Gastroesophageal sphincter (tissue), 3 donors: ENCODE measurements at regions not wholly inside any gene's neighbourhood (a gene's known extent, or its start where the extent isn't known, plus 50 kb on each side); places are given as distances from the start of the nearest gene placed in this dataset.
"Not testable (repeated sequence)": the region's sequence is repeated elsewhere in the genome, so short reads cannot be mapped to it uniquely, and the experiment has no call there.

ENCODE experiments used
- CTCF ChIP-seq, 4 experiments: fragments of 200-600 bp in 2 of 4; fragments of 450-650 bp in 2 of 4; sonication (generic) in 1 of 4; IDR thresholded peaks; one replicate each; pipeline ENCODE4 v1.5.1; 2017 to 2019; ENCODE audit warnings: antibody characterized with exemption in 4 of 4, mild to moderate bottlenecking in 2 of 4, moderate library complexity in 2 of 4
- POLR2A ChIP-seq, 2 donors: fragments of 450-650 bp; IDR thresholded peaks; one replicate each; pipeline ENCODE4 v1.6.1; 2017; ENCODE audit warnings: antibody characterized with exemption in 2 of 2, mild to moderate bottlenecking in 2 of 2, moderate library complexity in 1 of 2
- POLR2AphosphoS5 ChIP-seq: sonication (generic); formaldehyde crosslinking; IDR thresholded peaks from one replicate; pipeline ENCODE4 v1.6.1; 2017; ENCODE audit warnings: antibody characterized with exemption

DNA sequence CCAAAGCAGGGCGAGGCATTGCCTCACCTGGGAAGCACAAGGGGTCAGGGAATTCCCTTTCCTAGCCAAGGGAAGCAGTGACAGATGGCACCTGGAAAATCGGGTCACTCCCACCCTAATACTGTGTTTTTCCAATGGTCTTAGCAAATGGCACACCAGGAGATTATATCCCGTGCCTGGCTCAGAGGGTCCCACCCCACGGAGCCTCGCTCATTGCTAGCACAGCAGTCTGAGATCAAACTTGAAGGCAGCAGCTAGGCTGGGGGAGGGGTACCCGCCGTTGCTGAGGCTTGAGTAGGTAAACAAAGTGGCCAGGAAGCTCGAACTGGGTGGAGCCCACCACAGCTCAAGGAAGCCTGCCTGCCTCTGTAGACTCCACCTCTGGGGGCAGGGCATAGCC, 664.6 kb downstream of the NUP35 start:
- TF ChIP-seq CTCF (IDR thresholded peaks at IDR 0.05); POLR2A (IDR thresholded peaks at IDR 0.05); POLR2AphosphoS5: not testable (repeated sequence)
